IMR-90 (cell line): ENCODE measurements at regions not wholly inside any gene's neighbourhood (a gene's known extent, or its start where the extent isn't known, plus 50 kb on each side); places are given as distances from the start of the nearest gene placed in this dataset.

Source experiments
- ATAC-seq: fragments of 200-7000 bp; cut with Tn5 transposase; 2 replicates; pipeline ENCODE4 v1.9.1; 2020; ENCODE audit warnings: low read depth, mild to moderate bottlenecking, moderate library complexity
- BruUV-seq: library from RNA; stranded (reverse); fragments of 400-500 nt; replicated peaks from 2 replicates; lab custom pipeline; 2021; lab: Mats Ljungman, UMichigan
- CTCF ChIA-PET: fragments of 300-600 bp; formaldehyde crosslinking; extraction: SDS; loops from one replicate; lab custom pipeline; 2021; ENCODE audit warnings: antibody characterized with exemption; lab: Yijun Ruan, JAX
- POLR2A ChIA-PET: fragments of 300-600 bp; sonication (Branson Sonifier 250); formaldehyde crosslinking; loops from one replicate; lab custom pipeline; 2022; ENCODE audit warnings: antibody characterized with exemption; ENCODE audit not compliant: unreplicated experiment; lab: Charles Lee
- DNase-seq: peaks from one replicate; pipeline ENCODE4 v3.0.0; 2013
- H2AFZ ChIP-seq: replicated peaks from 2 replicates; pipeline ENCODE3; 2013; ENCODE audit warnings: low read length, mild to moderate bottlenecking; ENCODE audit not compliant: poor library complexity
- H2AK5ac ChIP-seq: 2 replicates; pipeline ENCODE4 v1.6.1; 2013; ENCODE audit warnings: low read depth, low read length, inconsistent platforms
- H2AK9ac ChIP-seq: replicated peaks from 2 replicates; pipeline ENCODE3; 2013; ENCODE audit warnings: mild to moderate bottlenecking, low read depth, low read length, moderate library complexity; ENCODE audit not compliant: poor library complexity
- H2BK120ac ChIP-seq: 2 replicates; pipeline ENCODE4 v1.6.1; 2013; ENCODE audit warnings: low read depth, low read length, inconsistent platforms
- H2BK15ac ChIP-seq: 3 replicates; pipeline ENCODE4 v1.6.1; 2013; ENCODE audit warnings: low read depth, low read length, inconsistent platforms
- H2BK20ac ChIP-seq: 2 replicates; pipeline ENCODE4 v1.6.1; 2013; ENCODE audit warnings: low read depth, mild to moderate bottlenecking, inconsistent platforms, low read length, moderate library complexity
- H2BK5ac ChIP-seq: 2 replicates; pipeline ENCODE4 v1.6.1; 2013; ENCODE audit warnings: mild to moderate bottlenecking, low read depth, low read length, inconsistent platforms; ENCODE audit not compliant: poor library complexity, severe bottlenecking
- H3K14ac ChIP-seq: replicated peaks from 2 replicates; pipeline ENCODE4 v1.6.1; 2013; ENCODE audit warnings: low read depth, low read length, inconsistent platforms
- H3K18ac ChIP-seq: 2 replicates; pipeline ENCODE4 v1.6.1; 2013; ENCODE audit warnings: low read depth, low read length, control low read depth
- H3K23ac ChIP-seq: 2 replicates; pipeline ENCODE4 v1.6.1; 2013; ENCODE audit warnings: low read depth, low read length, inconsistent platforms
- H3K27ac ChIP-seq: 2 replicates; pipeline ENCODE4 v1.5.1; 2013; ENCODE audit warnings: mild to moderate bottlenecking, control low read depth, low read length; ENCODE audit not compliant: insufficient read depth
- H3K27me3 ChIP-seq: 2 replicates; pipeline ENCODE4 v1.6.1; 2013; ENCODE audit warnings: low read length; ENCODE audit not compliant: control insufficient read depth, insufficient read depth
- H3K36me3 ChIP-seq: 2 replicates; pipeline ENCODE4 v1.6.1; 2013; ENCODE audit warnings: low read length, mixed read lengths; ENCODE audit not compliant: control insufficient read depth, insufficient read depth
- H3K4ac ChIP-seq: 2 replicates; pipeline ENCODE4 v1.6.1; 2013; ENCODE audit warnings: low read depth, low read length, inconsistent platforms
- H3K4me1 ChIP-seq: 2 replicates; pipeline ENCODE4 v1.6.1; 2013; ENCODE audit warnings: low read length, mixed read lengths; ENCODE audit not compliant: control insufficient read depth, insufficient read depth
- H3K4me2 ChIP-seq: 2 replicates; pipeline ENCODE4 v1.6.1; 2013; ENCODE audit warnings: low read depth, mild to moderate bottlenecking, control low read depth, low read length, moderate library complexity
- H3K4me3 ChIP-seq: 2 replicates; pipeline ENCODE4 v1.5.1; 2013; ENCODE audit warnings: low read depth, mild to moderate bottlenecking, control low read depth, low read length, moderate library complexity; ENCODE audit not compliant: insufficient read depth
- H3K56ac ChIP-seq: 2 replicates; pipeline ENCODE4 v1.6.1; 2013; ENCODE audit warnings: low read length, inconsistent platforms; ENCODE audit not compliant: insufficient read depth; ENCODE audit errors: extremely low read depth
- H3K79me1 ChIP-seq, 2 experiments: 2 replicates each; pipeline ENCODE4 v1.6.1; 2013; ENCODE audit warnings: low read length in 2 of 2, inconsistent platforms in 1 of 2, low read depth in 1 of 2
- H3K9ac ChIP-seq: 2 replicates; pipeline ENCODE4 v1.6.1; 2013; ENCODE audit warnings: low read depth, low read length, control low read depth
- H3K9me1 ChIP-seq: 2 replicates; pipeline ENCODE4 v1.6.1; 2013; ENCODE audit warnings: low read length, inconsistent platforms; ENCODE audit not compliant: insufficient read depth
- H3K9me3 ChIP-seq: 2 replicates; pipeline ENCODE4 v1.6.1; 2013; ENCODE audit warnings: low read length; ENCODE audit not compliant: control insufficient read depth, insufficient read depth
- H4K20me1 ChIP-seq: 2 replicates; pipeline ENCODE4 v1.6.1; 2013; ENCODE audit warnings: low read length, inconsistent platforms; ENCODE audit not compliant: insufficient read depth
- H4K5ac ChIP-seq: 2 replicates; pipeline ENCODE4 v1.6.1; 2013; ENCODE audit warnings: mild to moderate bottlenecking, low read depth, low read length, control low read depth
- H4K8ac ChIP-seq, 2 experiments: 2 replicates each; pipeline ENCODE4 v1.6.1; 2013; ENCODE audit warnings: low read depth in 2 of 2, low read length in 2 of 2, control low read depth in 1 of 2, inconsistent platforms in 1 of 2
- H4K91ac ChIP-seq: 2 replicates; pipeline ENCODE4 v1.6.1; 2013; ENCODE audit warnings: low read depth, low read length, inconsistent platforms; ENCODE audit not compliant: insufficient read depth
- CEBPB ChIP-seq: IDR thresholded peaks from 2 replicates; pipeline ENCODE4 v1.6.1; 2012; ENCODE audit warnings: low read depth, low read length, improper control_type of control experiment
- CHD1 ChIP-seq: IDR thresholded peaks from 2 replicates; pipeline ENCODE4 v1.6.1; 2012; ENCODE audit warnings: low read depth, low read length, improper control_type of control experiment
- FOS ChIP-seq: fragments of 150-350 bp; IDR thresholded peaks from 2 replicates; pipeline ENCODE4 v1.6.1; 2016; ENCODE audit warnings: low read depth, low read length
- MAZ ChIP-seq: IDR thresholded peaks from 2 replicates; pipeline ENCODE4 v1.6.1; 2012; ENCODE audit warnings: low read depth, mild to moderate bottlenecking, low read length, improper control_type of control experiment, moderate library complexity, borderline replicate concordance
- RAD21 ChIP-seq: IDR thresholded peaks from 2 replicates; pipeline ENCODE4 v1.6.1; 2012; ENCODE audit warnings: low read length, improper control_type of control experiment
- WGBS, 2 experiments: methylation state at CpG; one replicate each; pipeline versions ENCODE4 v1.1.5 to v1.1.7; 2013; ENCODE audit warnings: missing lambda C conversion rate in 2 of 2; ENCODE audit not compliant: insufficient read length in 1 of 2; ENCODE audit errors: extremely low coverage in 2 of 2; 5-methylcytosine and 5-hydroxymethylcytosine counted together
- dilution Hi-C: fragments of 300-500 bp; cut with HindIII; formaldehyde crosslinking; loops from one replicate; pipeline ENCODE4 v1.14.3; 2018; ENCODE audit warnings: low sequenced_read_pairs; ENCODE audit not compliant: unreplicated experiment
- in situ Hi-C: fragments of 300-500 bp; cut with MboI; formaldehyde crosslinking; loops from 3 replicates; pipeline ENCODE4 v1.14.3; 2019; ENCODE audit warnings: low sequenced_read_pairs, inconsistent platforms, mixed read lengths
- intact Hi-C: fragments of 100-400 bp; cut with micrococcal nuclease; formaldehyde crosslinking; loops from 2 replicates; pipeline ENCODE4 v1.10.0; 2022

DNA sequence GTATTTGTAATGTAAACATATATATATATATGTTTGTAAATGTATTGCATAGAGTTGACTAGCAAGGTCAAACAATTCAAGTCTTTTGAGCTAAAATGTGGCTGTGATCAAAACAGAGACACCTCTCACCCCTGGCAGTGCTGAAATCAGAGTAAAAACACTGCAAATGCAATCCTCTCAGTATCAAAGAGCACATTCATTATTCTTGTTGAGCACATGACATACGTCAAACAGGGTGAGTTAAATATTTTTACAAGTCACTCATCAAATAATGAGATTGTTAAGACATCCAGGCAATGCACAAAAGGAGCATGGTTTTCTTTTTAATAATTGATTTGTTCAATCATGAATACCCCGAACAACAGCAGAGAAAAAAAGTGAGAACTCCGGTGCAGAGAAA is 114.1 kb upstream of the KCNIP4 start:
- WGBS, 2 experiments: no CpG with 5 or more reads among the region's 3 CpGs
- Histone ChIP-seq H4K5ac (no peak overlapping the region), H3K18ac (no peak overlapping the region), H3K4ac (no peak overlapping the region), H3K23ac (no peak overlapping the region), H3K79me1 (no peaks in the 10 kb centered on the region), H2BK5ac (no peak overlapping the region), H3K9me3 (no peaks in the 10 kb centered on the region; the same call in 1 of the 2 replicates), H3K14ac (no peak overlapping the region), H3K36me3 (no peaks in the 10 kb centered on the region), H2AK9ac (no peak overlapping the region), H2AFZ (no peak overlapping the region), H2AK5ac (no peak overlapping the region), H3K4me3 (no peak overlapping the region), H3K27ac (no peak overlapping the region), H2BK20ac (no peak overlapping the region), H2BK15ac (no peak overlapping the region), H4K91ac (no peak overlapping the region), H3K4me1 (no peaks in the 10 kb centered on the region), H3K27me3 (no peaks in the 10 kb centered on the region), H4K8ac (no peak overlapping the region), H3K4me2 (no peak overlapping the region), H2BK120ac (no peak overlapping the region), H3K56ac (no peak overlapping the region), H4K20me1 (no peaks in the 10 kb centered on the region), H3K9ac (no peak overlapping the region), H3K9me1 (no peaks in the 10 kb centered on the region)
- POLR2A ChIA-PET: no interaction called here
- in situ Hi-C loops (no loop called here), dilution Hi-C loops (no loop called here), intact Hi-C loops (no loop called here)
- TF ChIP-seq MAZ (no peak), FOS (no peak), RAD21 (no peak), CHD1 (no peak), CEBPB (no peak)
- ATAC-seq: no peak
- no TSS peak for BruUV-seq
- no peak for DNase-seq
- CTCF ChIA-PET: no interaction called here
